NT2/D1 (cell line): ENCODE measurements at regions not wholly inside any gene's neighbourhood (a gene's known extent, or its start where the extent isn't known, plus 50 kb on each side); places are given as distances from the start of the nearest gene placed in this dataset.

Experiments
- SUZ12 ChIP-seq: IDR thresholded peaks from 2 replicates; pipeline ENCODE4 v1.6.1; 2011; ENCODE audit not compliant: insufficient read length, insufficient read depth; ENCODE audit errors: extremely low read depth
- ZNF274 ChIP-seq: IDR thresholded peaks from 2 replicates; pipeline ENCODE4 v1.6.1; 2011; ENCODE audit warnings: mild to moderate bottlenecking, low read depth, low read length

DNA sequence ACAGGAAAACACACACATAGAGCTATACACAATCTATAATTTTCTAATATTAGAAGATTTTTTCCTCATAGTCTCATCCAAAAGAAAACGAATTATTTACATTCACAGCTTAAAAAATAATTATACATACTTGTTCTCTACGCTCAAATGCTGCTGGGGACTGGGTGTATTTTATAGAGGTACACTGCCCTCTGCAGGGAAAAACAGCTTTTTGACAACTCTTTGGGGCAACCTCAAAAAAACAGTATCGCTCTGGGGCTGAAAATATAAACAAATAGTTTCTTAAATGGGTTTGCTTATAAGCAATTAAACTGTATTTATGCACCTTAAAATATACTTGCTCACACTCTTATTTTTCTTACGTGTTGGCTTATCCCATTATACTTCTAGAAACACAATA, 261.8 kb upstream of the PSMD7 start:
- TF ChIP-seq SUZ12 (no peak), ZNF274 (no peak)
